ENCODE measurements at regions not wholly inside any gene's neighbourhood (a gene's known extent, or its start where the extent isn't known, plus 50 kb on each side); places are given as distances from the start of the nearest gene placed in this dataset.

DNA sequence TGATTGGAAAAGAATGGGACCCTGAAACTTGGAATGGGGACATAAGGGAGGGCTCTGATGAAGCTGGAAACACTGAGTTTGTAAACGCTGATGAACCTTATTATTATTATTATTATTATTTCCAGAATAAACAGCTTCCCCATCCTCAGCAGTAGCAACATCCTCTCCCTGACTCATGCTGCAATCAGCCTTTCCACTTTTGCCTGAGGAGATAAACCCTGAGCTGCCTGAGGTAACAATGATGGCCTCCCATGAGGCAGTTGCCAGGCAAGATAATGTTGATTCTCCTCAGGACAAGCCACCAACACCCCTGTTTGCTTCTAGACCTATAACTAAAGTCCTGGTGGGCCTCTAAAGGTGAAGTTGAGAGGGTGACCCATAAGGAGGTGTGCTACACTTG lies 139.2 kb upstream of the ATP10B start:
- Histone ChIP-seq H3K4me1 (no peaks in the 10 kb centered on the region), H3K4me3 (no peak overlapping the region), H3K27ac (no peak overlapping the region), H3K27me3 (no peaks in the 10 kb centered on the region), H3K36me3 (no peaks in the 10 kb centered on the region), H3K9me3 (no peaks in the 10 kb centered on the region)
- ATAC-seq (no peak), DNase-seq (no peak)
- in situ Hi-C loops (cut with MboI; ENCODE audit: low sequenced_read_pairs in 4 of 4) = no loop called here
- intact Hi-C loops (cut with DNase I; ENCODE audit: low total_unique reads) = no loop called here
- TF ChIP-seq, protein P1, sequence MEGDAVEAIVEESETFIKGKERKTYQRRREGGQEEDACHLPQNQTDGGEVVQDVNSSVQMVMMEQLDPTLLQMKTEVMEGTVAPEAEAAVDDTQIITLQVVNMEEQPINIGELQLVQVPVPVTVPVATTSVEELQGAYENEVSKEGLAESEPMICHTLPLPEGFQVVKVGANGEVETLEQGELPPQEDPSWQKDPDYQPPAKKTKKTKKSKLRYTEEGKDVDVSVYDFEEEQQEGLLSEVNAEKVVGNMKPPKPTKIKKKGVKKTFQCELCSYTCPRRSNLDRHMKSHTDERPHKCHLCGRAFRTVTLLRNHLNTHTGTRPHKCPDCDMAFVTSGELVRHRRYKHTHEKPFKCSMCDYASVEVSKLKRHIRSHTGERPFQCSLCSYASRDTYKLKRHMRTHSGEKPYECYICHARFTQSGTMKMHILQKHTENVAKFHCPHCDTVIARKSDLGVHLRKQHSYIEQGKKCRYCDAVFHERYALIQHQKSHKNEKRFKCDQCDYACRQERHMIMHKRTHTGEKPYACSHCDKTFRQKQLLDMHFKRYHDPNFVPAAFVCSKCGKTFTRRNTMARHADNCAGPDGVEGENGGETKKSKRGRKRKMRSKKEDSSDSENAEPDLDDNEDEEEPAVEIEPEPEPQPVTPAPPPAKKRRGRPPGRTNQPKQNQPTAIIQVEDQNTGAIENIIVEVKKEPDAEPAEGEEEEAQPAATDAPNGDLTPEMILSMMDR (IDR thresholded peaks at IDR 0.05 in 4 of 5, conservative IDR thresholded peaks at IDR 0.05 in 1 of 5) = no peak
- TF ChIP-seq POLR2A (IDR thresholded peaks at IDR 0.05) = no peak

DNA sequence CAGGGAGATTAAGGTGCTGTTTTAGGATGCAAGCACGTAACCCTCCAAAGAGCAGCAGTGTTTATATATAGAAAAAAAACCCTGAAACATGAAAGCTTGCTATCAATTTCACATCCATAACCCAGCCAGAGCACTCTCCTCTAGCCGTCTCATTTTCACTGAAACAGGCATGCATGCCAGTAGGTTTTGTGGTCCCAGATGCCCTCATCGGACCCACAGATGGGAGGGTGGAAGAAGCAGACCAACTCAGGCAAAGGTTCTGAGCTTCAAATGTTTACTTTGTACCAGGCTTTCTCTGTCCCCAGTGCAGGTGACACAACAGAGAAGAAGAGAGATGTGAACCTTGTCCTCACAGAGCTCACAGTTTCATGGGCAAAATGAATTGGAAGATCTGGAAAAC lies 127.4 kb upstream of the ATP10B start:
- no peak for DNase-seq
- H3K36me3 ChIP-seq = no peaks in the 10 kb centered on the region
- in situ Hi-C loops (cut with MboI; ENCODE audit: low sequenced_read_pairs in 4 of 4) = no loop called here
- H3K27ac ChIP-seq = no peak overlapping the region
- no peaks in the 10 kb centered on the region for H3K4me1 ChIP-seq
- no peak overlapping the region for H3K4me3 ChIP-seq
- H3K9me3 ChIP-seq = no peaks in the 10 kb centered on the region
- no peaks in the 10 kb centered on the region for H3K27me3 ChIP-seq
- no peak for ATAC-seq
- TF ChIP-seq, protein P1 (IDR thresholded peaks at IDR 0.05 in 4 of 5, conservative IDR thresholded peaks at IDR 0.05 in 1 of 5) = no peak
- no peak for TF ChIP-seq POLR2A (IDR thresholded peaks at IDR 0.05)
- intact Hi-C loops (cut with DNase I; ENCODE audit: low total_unique reads) = no loop called here

DNA sequence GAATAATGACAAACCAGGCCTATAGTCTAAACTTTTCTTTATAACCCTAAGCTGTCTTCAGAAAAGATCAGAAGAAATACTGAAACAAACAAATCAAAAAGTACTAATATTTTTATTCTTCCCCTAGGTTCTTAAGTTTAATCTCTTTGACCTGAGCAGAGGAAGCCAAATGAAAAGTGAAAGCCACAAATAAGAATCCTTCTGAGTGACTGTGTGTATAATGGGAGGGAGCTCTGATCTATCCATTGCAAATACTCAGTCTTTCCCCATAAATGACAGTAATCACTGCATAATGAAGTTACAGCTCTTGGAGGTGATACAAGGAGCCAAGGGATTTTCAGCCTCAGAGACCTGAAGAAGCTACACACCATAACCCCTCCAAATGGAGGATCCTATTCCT lies 126.9 kb upstream of the ATP10B start:
- no peak for DNase-seq
- Histone ChIP-seq H3K36me3 (no peaks in the 10 kb centered on the region), H3K4me3 (no peak overlapping the region), H3K27me3 (no peaks in the 10 kb centered on the region), H3K4me1 (no peaks in the 10 kb centered on the region), H3K27ac (no peak overlapping the region), H3K9me3 (no peaks in the 10 kb centered on the region)
- TF ChIP-seq POLR2A (IDR thresholded peaks at IDR 0.05) = no peak
- TF ChIP-seq, protein P1 (IDR thresholded peaks at IDR 0.05 in 4 of 5, conservative IDR thresholded peaks at IDR 0.05 in 1 of 5) = no peak
- in situ Hi-C loops (cut with MboI; ENCODE audit: low sequenced_read_pairs in 4 of 4) (no loop called here), intact Hi-C loops (cut with DNase I; ENCODE audit: low total_unique reads) (no loop called here)
- no peak for ATAC-seq

- no peak overlapping the region for H3K27ac ChIP-seq
- ATAC-seq (no peak), DNase-seq (no peak)
- H3K4me1 ChIP-seq = no peaks in the 10 kb centered on the region
- no peaks in the 10 kb centered on the region for H3K9me3 ChIP-seq
- no peaks in the 10 kb centered on the region for H3K36me3 ChIP-seq
- no peak overlapping the region for H3K4me3 ChIP-seq
- in situ Hi-C loops (cut with MboI; ENCODE audit: low sequenced_read_pairs in 4 of 4) = no loop called here
- TF ChIP-seq, protein P1 (IDR thresholded peaks at IDR 0.05 in 4 of 5, conservative IDR thresholded peaks at IDR 0.05 in 1 of 5) = no peak
- TF ChIP-seq POLR2A (IDR thresholded peaks at IDR 0.05) = no peak
- no peaks in the 10 kb centered on the region for H3K27me3 ChIP-seq
- intact Hi-C loops (cut with DNase I; ENCODE audit: low total_unique reads) = no loop called here
Measured at GRCh38 chr5:160976181-160976580, 124.2 kb upstream of the ATP10B start.

GRCh38 chr5:160970605-160971191 lies 118.7 kb upstream of the ATP10B start:
- Histone ChIP-seq H3K4me1 (no peaks in the 10 kb centered on the region), H3K36me3 (no peaks in the 10 kb centered on the region), H3K27ac (no peak overlapping the region), H3K4me3 (no peak overlapping the region), H3K27me3 (no peaks in the 10 kb centered on the region), H3K9me3 (no peaks in the 10 kb centered on the region)
- ATAC-seq = no peak
- no peak for TF ChIP-seq POLR2A (IDR thresholded peaks at IDR 0.05)
- TF ChIP-seq, protein P1 (IDR thresholded peaks at IDR 0.05 in 4 of 5, conservative IDR thresholded peaks at IDR 0.05 in 1 of 5) = no peak
- no peak for DNase-seq
- in situ Hi-C loops (cut with MboI; ENCODE audit: low sequenced_read_pairs in 4 of 4) (no loop called here), intact Hi-C loops (cut with DNase I; ENCODE audit: low total_unique reads) (no loop called here)
